K562 (cell line): ENCODE measurements at regions not wholly inside any gene's neighbourhood (a gene's known extent, or its start where the extent isn't known, plus 50 kb on each side); places are given as distances from the start of the nearest gene placed in this dataset.

Experiments used
- ATAC-seq: fragments of 200-7000 bp; cut with Tn5 transposase; 3 replicates; pipeline ENCODE4 v1.9.1; 2020; ENCODE audit warnings: moderate library complexity
- BruUV-seq: library from RNA; stranded (reverse); fragments of 400-500 nt; replicated peaks from 2 replicates; lab custom pipeline; 2021; lab: Mats Ljungman, UMichigan
- CTCF ChIA-PET: fragments of 300-600 bp; formaldehyde crosslinking; extraction: SDS; loops from one replicate; lab custom pipeline; 2021; ENCODE audit warnings: low intra/inter-chr PET ratio; lab: Yijun Ruan, JAX
- POLR2A ChIA-PET: fragments of 300-600, 350-650 bp; sonication (Branson Sonifier 250); formaldehyde crosslinking; extraction: SDS; loops from one replicate; lab custom pipeline; 2021; ENCODE audit warnings: antibody characterized with exemption, inconsistent platforms; lab: Yijun Ruan, JAX
- DNase-seq, 4 experiments: peaks; one replicate each; pipeline versions ENCODE4 v3.0.0 to v3.0.0-alpha.2; 2011 to 2018; ENCODE audit warnings: low spot score in 3 of 4, mixed read lengths in 3 of 4; ENCODE audit errors: extremely low read depth in 1 of 4
- FAIRE-seq: peaks from 2 replicates; lab custom pipeline; 2011; peaks lifted over from hg19 to GRCh38; lab: Jason Lieb, UNC
- H2AFZ ChIP-seq: 2 replicates; pipeline ENCODE4 v1.6.0; 2011; ENCODE audit warnings: low read depth, low read length, control low read depth, inconsistent platforms
- H3K27ac ChIP-seq: fragments of 200-600 bp; 3 replicates; pipeline ENCODE4 v1.8.0; 2011; ENCODE audit warnings: low read depth, mild to moderate bottlenecking, control low read depth, inconsistent platforms, low read length, moderate library complexity, mixed read lengths; ENCODE audit errors: extremely low read depth
- H3K27me3 ChIP-seq, 2 experiments: fragments of 300-600 bp in 1 of 2; 2 replicates in 1 of 2; 3 replicates in 1 of 2; pipeline versions ENCODE4 v1.6.0 to v1.8.0; 2011; ENCODE audit warnings: inconsistent platforms in 2 of 2, low read length in 2 of 2, mild to moderate bottlenecking in 1 of 2, mixed read lengths in 1 of 2, moderate library complexity in 1 of 2; ENCODE audit not compliant: control insufficient read depth in 2 of 2, insufficient read depth in 2 of 2
- H3K36me3 ChIP-seq: fragments of 300-600 bp; 3 replicates; pipeline ENCODE4 v1.8.0; 2011; ENCODE audit warnings: mild to moderate bottlenecking, low read length, inconsistent platforms; ENCODE audit not compliant: control insufficient read depth, insufficient read depth
- H3K4me1 ChIP-seq, 2 experiments: fragments of 200-600 bp in 1 of 2; replicated peaks in 1 of 2; 2 replicates in 1 of 2; 3 replicates in 1 of 2; pipeline versions ENCODE4 v1.5.1 to v1.8.0; 2011; ENCODE audit warnings: inconsistent platforms in 2 of 2, low read length in 2 of 2, mild to moderate bottlenecking in 1 of 2, mixed read lengths in 1 of 2, moderate library complexity in 1 of 2; ENCODE audit not compliant: control insufficient read depth in 2 of 2, insufficient read depth in 2 of 2
- H3K4me2 ChIP-seq: 2 replicates; pipeline ENCODE4 v1.6.1; 2011; ENCODE audit warnings: low read length, control low read depth, inconsistent platforms, mixed read lengths; ENCODE audit not compliant: insufficient read depth
- H3K4me3 ChIP-seq: fragments of 200-600 bp; sonication (generic), shearing (Covaris generic); 2 replicates; pipeline ENCODE4 v1.5.1; 2016; ENCODE audit warnings: control low read depth, inconsistent platforms
- H3K79me2 ChIP-seq: fragments of 200-600 bp; 3 replicates; pipeline ENCODE4 v1.8.0; 2011; ENCODE audit warnings: low read length, inconsistent platforms; ENCODE audit not compliant: control insufficient read depth, insufficient read depth
- H3K9ac ChIP-seq, 2 experiments: 2 replicates each; pipeline versions ENCODE4 v1.6.0 to v1.6.1; 2011; ENCODE audit warnings: low read depth in 2 of 2, low read length in 2 of 2, control low read depth in 1 of 2, inconsistent platforms in 1 of 2, mild to moderate bottlenecking in 1 of 2, mixed read lengths in 1 of 2; ENCODE audit not compliant: insufficient read depth in 1 of 2
- H3K9me1 ChIP-seq: one replicate; pipeline ENCODE4 v1.6.0; 2011; ENCODE audit warnings: inconsistent platforms, mild to moderate bottlenecking, low read length, moderate library complexity; ENCODE audit not compliant: control insufficient read depth, insufficient read depth
- H3K9me3 ChIP-seq: replicated peaks from 2 replicates; pipeline ENCODE4 v1.5.1; 2011; ENCODE audit warnings: low read depth, low read length, inconsistent platforms; ENCODE audit not compliant: control insufficient read depth, insufficient read depth
- H4K20me1 ChIP-seq: replicated peaks from 2 replicates; pipeline ENCODE4 v1.6.1; 2011; ENCODE audit warnings: low read length, inconsistent platforms, mixed read lengths; ENCODE audit not compliant: control insufficient read depth, insufficient read depth
- PHF21A ChIP-seq: fragments of 450-650 bp; IDR thresholded peaks from 2 replicates; pipeline ENCODE4 v1.6.1; 2017; ENCODE audit warnings: low read depth, borderline replicate concordance
- PURB ChIP-seq: sonication (generic); formaldehyde crosslinking; IDR thresholded peaks from 2 replicates; pipeline ENCODE4 v1.9.0; 2021; ENCODE audit warnings: low read depth, mild to moderate bottlenecking, missing genetic modification reagents
- SIRT6 ChIP-seq: IDR thresholded peaks from one replicate; pipeline ENCODE4 v1.6.1; 2012; ENCODE audit warnings: low read depth, mild to moderate bottlenecking, control low read depth, inconsistent platforms, low read length, moderate library complexity
- SMAD2 ChIP-seq: fragments of 150-350 bp; IDR thresholded peaks from 2 replicates; pipeline ENCODE4 v1.6.1; 2014; ENCODE audit warnings: low read depth, mild to moderate bottlenecking, low read length
- TAF15 ChIP-seq: fragments of 200-400 bp; formaldehyde crosslinking; IDR thresholded peaks from 2 replicates; pipeline ENCODE4 v1.6.1; 2017; ENCODE audit warnings: mild to moderate bottlenecking, low read depth, low read length, moderate library complexity
- TOE1 ChIP-seq, 2 experiments: fragments of 450-650 bp in 1 of 2; sonication (generic) in 1 of 2; formaldehyde crosslinking in 1 of 2; IDR thresholded peaks; 2 replicates each; pipeline versions ENCODE4 v1.7.1 to v1.8.0; 2016 to 2022; ENCODE audit warnings: borderline replicate concordance in 2 of 2, mild to moderate bottlenecking in 2 of 2, antibody characterized with exemption in 1 of 2, inconsistent platforms in 1 of 2, low read depth in 1 of 2, missing genetic modification reagents in 1 of 2, moderate library complexity in 1 of 2
- ZBTB8A ChIP-seq: fragments of 450-650 bp; IDR thresholded peaks from 2 replicates; pipeline ENCODE4 v1.6.1; 2018; ENCODE audit warnings: mild to moderate bottlenecking, moderate library complexity; ENCODE audit not compliant: partially characterized antibody
- WGBS: fragments of 100-300 bp; shearing (Covaris generic); methylation state at CpG from one replicate; pipeline ENCODE4 v1.1.6; 2016; ENCODE audit warnings: low coverage, mixed read lengths; ENCODE audit not compliant: insufficient coverage; ENCODE audit errors: missing lambda C conversion rate; 5-methylcytosine and 5-hydroxymethylcytosine counted together
- in situ Hi-C: fragments of 300-500 bp; cut with MboI; formaldehyde crosslinking; loops from 4 replicates; pipeline ENCODE4 v1.15.0; 2018; ENCODE audit warnings: inconsistent platforms, mixed read lengths
- intact Hi-C: fragments of 100-400 bp; cut with micrococcal nuclease; formaldehyde crosslinking; loops from 2 replicates; pipeline ENCODE4 v1.14.2; 2022
- TF ChIP-seq, protein P1 (sequence below), 3 experiments: fragments of 200-800 bp in 1 of 3; sonication (Bioruptor generic) in 1 of 3; sonication (generic) in 1 of 3; formaldehyde crosslinking in 1 of 3; IDR thresholded peaks; 2 replicates each; pipeline versions ENCODE4 v1.6.1 to v1.8.0; 2016 to 2022; ENCODE audit warnings: mild to moderate bottlenecking in 2 of 3, missing compliant biosample characterization in 2 of 3, missing genetic modification characterization in 2 of 3, missing genetic modification reagents in 1 of 3
- TF ChIP-seq, protein P2 (sequence below): sonication (generic); formaldehyde crosslinking; IDR thresholded peaks from 2 replicates; pipeline ENCODE4 v1.8.0; 2022; ENCODE audit warnings: mild to moderate bottlenecking, low read depth, missing genetic modification reagents
- TF ChIP-seq, protein P3 (sequence below): fragments of 250-450 bp; sonication (Bioruptor Pico); IDR thresholded peaks from 2 replicates; pipeline ENCODE4 v1.5.0; 2021
- TF ChIP-seq, protein P4 (sequence below), 3 experiments: fragments of 200-800 bp in 1 of 3; fragments of 250-450 bp in 1 of 3; fragments of 450-650 bp in 1 of 3; sonication (Bioruptor Pico) in 1 of 3; sonication (Bioruptor generic) in 1 of 3; formaldehyde crosslinking in 1 of 3; IDR thresholded peaks; 2 replicates each; pipeline versions ENCODE4 v1.6.1 to v1.8.0; 2016 to 2022; ENCODE audit warnings: mild to moderate bottlenecking in 2 of 3, missing genetic modification characterization in 2 of 3, missing compliant biosample characterization in 1 of 3, moderate library complexity in 1 of 3

DNA sequence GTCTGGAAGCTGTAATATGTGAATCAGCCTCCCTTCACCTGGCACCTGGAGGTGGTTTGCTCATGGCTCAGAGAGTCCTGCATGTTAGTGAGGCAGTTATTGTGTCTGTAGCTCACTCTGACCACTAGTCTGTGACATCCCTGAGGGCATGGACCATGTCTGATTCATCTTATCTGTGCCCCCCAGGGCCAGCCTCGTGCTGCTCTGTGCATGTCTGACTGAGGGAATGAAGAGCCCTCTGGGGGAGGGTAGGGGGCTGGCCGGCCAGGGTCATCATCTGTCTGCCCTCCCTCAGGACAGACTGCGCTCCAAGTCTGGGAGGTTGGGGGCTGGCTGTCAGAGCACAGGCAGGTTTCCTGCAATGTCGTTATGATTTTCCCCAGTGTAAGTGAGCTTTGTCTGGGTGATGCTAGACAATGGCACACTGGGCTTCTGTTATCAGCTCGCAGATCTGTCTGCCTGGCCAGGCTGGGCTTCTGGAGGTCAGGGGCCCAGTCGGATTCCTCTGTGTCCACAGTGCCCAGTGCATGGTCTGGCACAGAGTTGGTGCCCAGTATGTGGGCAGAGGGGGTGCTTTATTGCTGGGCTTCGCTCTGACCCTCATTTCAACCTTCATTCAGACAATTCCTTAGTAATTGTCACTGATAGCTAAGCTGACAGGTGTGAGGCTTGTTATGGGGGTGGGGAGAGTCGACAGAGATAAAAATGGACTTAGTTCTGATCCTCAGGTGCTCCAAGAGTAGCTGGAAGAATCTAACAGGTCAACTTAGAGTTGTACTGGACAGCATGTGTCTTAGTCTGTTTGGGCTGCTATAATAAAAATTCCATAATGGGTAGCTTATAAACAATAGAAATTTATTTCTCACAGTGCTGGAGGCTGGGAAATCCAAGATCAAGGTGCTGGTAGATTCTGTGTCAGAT, 85.7 kb upstream of the SHB start:
- DNase-seq (no peak), FAIRE-seq (no peak), ATAC-seq (peak; percentile 35; the same call in 1 of the 3 replicates)
- in situ Hi-C loops: no loop called here
- Histone ChIP-seq H3K9me1 (no peaks in the 10 kb centered on the region), H3K9me3 (no peaks in the 10 kb centered on the region), H4K20me1 (peaks cover 7% of the 10 kb centered on the region; the same call in 1 of the 2 replicates), H3K27me3 (peaks cover 15 to 31% of the 10 kb centered on the region in 2 experiments), H3K4me3 (no peak overlapping the region), H3K9ac (0 out of 4 replicates have a peak overlapping the region, but pooled peaks of 1 of the 2 experiments have one; percentile 7), H3K27ac (no peak overlapping the region), H3K36me3 (no peaks in the 10 kb centered on the region), H3K4me2 (no peak overlapping the region), H3K79me2 (no peaks in the 10 kb centered on the region), H3K4me1 (no peaks in the 10 kb centered on the region), H2AFZ (no peak overlapping the region)
- BruUV-seq: no TSS peak
- CTCF ChIA-PET: no interaction called here
- whole genome bisulfite sequencing: under 1% methylated on average over 8 of the region's 8 CpGs
- intact Hi-C loops: loop anchor here (5.0 to 10.0 kb wide), 2 partner anchors 37 to 210 kb away; no protein-coding TSS in a partner anchor
- POLR2A ChIA-PET: interaction anchor here (0.6 to 1.1 kb wide), 4 partner anchors 26 to 456 kb away, joined by 3 to 4 read pairs (median 3); no protein-coding TSS in a partner anchor
- TF ChIP-seq SMAD2 (no peak), TAF15 (no peak), SIRT6 (no peak), ZBTB8A (no peak), PHF21A (no peak), PURB (CRISPR knock-in tag) (no peak), TOE1 (IDR thresholded peaks at IDR 0.05; ENCODE audit: borderline replicate concordance) (no peak), TOE1 (CRISPR knock-in tag; IDR thresholded peaks at IDR 0.05; ENCODE audit: borderline replicate concordance, low read depth) (no peak)
- TF ChIP-seq, protein P1, sequence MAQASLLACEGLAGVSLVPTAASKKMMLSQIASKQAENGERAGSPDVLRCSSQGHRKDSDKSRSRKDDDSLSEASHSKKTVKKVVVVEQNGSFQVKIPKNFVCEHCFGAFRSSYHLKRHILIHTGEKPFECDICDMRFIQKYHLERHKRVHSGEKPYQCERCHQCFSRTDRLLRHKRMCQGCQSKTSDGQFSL (CRISPR knock-in tag; IDR thresholded peaks at IDR 0.05): no peak
- TF ChIP-seq, protein P1 (tag; IDR thresholded peaks at IDR 0.05): no peak
- TF ChIP-seq, protein P2, sequence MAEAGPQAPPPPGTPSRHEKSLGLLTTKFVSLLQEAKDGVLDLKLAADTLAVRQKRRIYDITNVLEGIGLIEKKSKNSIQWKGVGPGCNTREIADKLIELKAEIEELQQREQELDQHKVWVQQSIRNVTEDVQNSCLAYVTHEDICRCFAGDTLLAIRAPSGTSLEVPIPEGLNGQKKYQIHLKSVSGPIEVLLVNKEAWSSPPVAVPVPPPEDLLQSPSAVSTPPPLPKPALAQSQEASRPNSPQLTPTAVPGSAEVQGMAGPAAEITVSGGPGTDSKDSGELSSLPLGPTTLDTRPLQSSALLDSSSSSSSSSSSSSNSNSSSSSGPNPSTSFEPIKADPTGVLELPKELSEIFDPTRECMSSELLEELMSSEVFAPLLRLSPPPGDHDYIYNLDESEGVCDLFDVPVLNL: no peak
- TF ChIP-seq, protein P3, sequence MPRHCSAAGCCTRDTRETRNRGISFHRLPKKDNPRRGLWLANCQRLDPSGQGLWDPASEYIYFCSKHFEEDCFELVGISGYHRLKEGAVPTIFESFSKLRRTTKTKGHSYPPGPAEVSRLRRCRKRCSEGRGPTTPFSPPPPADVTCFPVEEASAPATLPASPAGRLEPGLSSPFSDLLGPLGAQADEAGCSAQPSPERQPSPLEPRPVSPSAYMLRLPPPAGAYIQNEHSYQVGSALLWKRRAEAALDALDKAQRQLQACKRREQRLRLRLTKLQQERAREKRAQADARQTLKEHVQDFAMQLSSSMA (CRISPR knock-in tag): no peak
- TF ChIP-seq, protein P4, sequence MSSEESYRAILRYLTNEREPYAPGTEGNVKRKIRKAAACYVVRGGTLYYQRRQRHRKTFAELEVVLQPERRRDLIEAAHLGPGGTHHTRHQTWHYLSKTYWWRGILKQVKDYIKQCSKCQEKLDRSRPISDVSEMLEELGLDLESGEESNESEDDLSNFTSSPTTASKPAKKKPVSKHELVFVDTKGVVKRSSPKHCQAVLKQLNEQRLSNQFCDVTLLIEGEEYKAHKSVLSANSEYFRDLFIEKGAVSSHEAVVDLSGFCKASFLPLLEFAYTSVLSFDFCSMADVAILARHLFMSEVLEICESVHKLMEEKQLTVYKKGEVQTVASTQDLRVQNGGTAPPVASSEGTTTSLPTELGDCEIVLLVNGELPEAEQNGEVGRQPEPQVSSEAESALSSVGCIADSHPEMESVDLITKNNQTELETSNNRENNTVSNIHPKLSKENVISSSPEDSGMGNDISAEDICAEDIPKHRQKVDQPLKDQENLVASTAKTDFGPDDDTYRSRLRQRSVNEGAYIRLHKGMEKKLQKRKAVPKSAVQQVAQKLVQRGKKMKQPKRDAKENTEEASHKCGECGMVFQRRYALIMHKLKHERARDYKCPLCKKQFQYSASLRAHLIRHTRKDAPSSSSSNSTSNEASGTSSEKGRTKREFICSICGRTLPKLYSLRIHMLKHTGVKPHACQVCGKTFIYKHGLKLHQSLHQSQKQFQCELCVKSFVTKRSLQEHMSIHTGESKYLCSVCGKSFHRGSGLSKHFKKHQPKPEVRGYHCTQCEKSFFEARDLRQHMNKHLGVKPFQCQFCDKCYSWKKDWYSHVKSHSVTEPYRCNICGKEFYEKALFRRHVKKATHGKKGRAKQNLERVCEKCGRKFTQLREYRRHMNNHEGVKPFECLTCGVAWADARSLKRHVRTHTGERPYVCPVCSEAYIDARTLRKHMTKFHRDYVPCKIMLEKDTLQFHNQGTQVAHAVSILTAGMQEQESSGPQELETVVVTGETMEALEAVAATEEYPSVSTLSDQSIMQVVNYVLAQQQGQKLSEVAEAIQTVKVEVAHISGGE (CRISPR knock-in tag; IDR thresholded peaks at IDR 0.05): no peak
